ENCODE measurements at regions not wholly inside any gene's neighbourhood (a gene's known extent, or its start where the extent isn't known, plus 50 kb on each side); places are given as distances from the start of the nearest gene placed in this dataset.

DNA sequence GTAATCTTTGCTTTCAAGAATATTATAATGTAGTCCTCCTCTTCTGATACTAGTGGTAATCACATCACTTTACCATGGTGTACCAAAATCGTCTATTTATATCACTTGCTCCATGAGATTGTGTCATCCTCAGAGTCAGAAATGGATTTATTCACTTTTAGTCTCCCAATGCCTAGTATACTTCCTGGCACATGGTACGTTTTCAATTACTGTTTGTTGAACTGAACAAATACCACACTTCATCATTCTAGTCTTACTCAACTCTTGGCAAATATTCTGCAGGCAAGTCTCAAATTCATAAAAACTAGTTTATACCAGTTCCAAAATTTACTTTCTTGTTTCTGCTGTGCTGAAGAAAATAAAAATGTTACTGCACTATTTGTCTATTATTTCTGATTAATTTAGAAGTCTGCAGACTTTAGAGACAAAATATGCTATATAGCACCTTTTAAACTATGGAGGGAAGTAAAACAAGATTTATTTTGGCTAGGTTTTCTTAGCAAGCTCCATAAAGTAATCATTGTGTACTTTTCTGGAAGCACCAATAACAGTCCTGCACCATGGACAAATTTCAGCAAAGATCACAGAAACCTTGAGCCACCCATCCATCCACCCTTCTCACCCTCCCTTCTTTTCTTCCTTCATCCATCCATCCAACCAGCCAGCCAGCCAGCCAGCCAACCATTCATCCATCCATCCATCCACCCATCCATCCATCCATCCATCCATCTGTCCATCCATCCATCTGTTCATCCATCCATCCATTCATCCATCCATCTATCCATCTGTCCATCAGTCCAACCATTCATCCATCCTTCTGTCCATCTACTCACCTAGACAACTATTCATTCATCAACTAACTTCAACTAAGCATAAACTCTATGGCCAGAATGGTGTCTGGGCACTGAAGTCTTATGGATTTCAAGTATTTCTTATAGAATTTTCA lies 102.1 kb upstream of the STMND1 start:
- intact Hi-C loops (cut with DNase I; ENCODE audit: low total_unique reads): no loop called here
- no peaks in the 10 kb centered on the region for H3K9me3 ChIP-seq
- TF ChIP-seq POLR2A (IDR thresholded peaks at IDR 0.05): no peak
- no peak for TF ChIP-seq POLR2AphosphoS5 (IDR thresholded peaks at IDR 0.05)
- H3K4me1 ChIP-seq: no peaks in the 10 kb centered on the region
- no peak overlapping the region for H3K27ac ChIP-seq
- 52 to 71% (median 58%) methylated on average over 2 of the region's 2 CpGs for WGBS, 5 donors
- H3K36me3 ChIP-seq: no peaks in the 10 kb centered on the region
- H3K4me3 ChIP-seq: no peak overlapping the region
- no peak for DNase-seq
- peaks cover 0 to 27% (median 0%) of the 10 kb centered on the region in 7 donors for H3K27me3 ChIP-seq (replicated peaks in 1 of 7)

GRCh38 chr6:16998461-16998860 lies 103.4 kb upstream of the STMND1 start:
- 57 to 62% (median 59%) methylated on average over 5 of the region's 5 CpGs for WGBS, 5 donors
- H3K27ac ChIP-seq: no peak overlapping the region
- TF ChIP-seq POLR2AphosphoS5 (IDR thresholded peaks at IDR 0.05): no peak
- TF ChIP-seq POLR2A (IDR thresholded peaks at IDR 0.05): no peak
- TF ChIP-seq, protein P1, sequence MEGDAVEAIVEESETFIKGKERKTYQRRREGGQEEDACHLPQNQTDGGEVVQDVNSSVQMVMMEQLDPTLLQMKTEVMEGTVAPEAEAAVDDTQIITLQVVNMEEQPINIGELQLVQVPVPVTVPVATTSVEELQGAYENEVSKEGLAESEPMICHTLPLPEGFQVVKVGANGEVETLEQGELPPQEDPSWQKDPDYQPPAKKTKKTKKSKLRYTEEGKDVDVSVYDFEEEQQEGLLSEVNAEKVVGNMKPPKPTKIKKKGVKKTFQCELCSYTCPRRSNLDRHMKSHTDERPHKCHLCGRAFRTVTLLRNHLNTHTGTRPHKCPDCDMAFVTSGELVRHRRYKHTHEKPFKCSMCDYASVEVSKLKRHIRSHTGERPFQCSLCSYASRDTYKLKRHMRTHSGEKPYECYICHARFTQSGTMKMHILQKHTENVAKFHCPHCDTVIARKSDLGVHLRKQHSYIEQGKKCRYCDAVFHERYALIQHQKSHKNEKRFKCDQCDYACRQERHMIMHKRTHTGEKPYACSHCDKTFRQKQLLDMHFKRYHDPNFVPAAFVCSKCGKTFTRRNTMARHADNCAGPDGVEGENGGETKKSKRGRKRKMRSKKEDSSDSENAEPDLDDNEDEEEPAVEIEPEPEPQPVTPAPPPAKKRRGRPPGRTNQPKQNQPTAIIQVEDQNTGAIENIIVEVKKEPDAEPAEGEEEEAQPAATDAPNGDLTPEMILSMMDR (IDR thresholded peaks at IDR 0.05 in 8 of 11, conservative IDR thresholded peaks at IDR 0.05 in 3 of 11): no peak
- H3K27me3 ChIP-seq (replicated peaks in 1 of 7): peaks cover 0 to 16% (median 0%) of the 10 kb centered on the region in 7 donors
- DNase-seq: no peak
- H3K4me3 ChIP-seq: no peak overlapping the region
- no peaks in the 10 kb centered on the region for H3K36me3 ChIP-seq
- intact Hi-C loops (cut with DNase I; ENCODE audit: low total_unique reads): no loop called here
- no peaks in the 10 kb centered on the region for H3K9me3 ChIP-seq
- H3K4me1 ChIP-seq: no peaks in the 10 kb centered on the region

DNA sequence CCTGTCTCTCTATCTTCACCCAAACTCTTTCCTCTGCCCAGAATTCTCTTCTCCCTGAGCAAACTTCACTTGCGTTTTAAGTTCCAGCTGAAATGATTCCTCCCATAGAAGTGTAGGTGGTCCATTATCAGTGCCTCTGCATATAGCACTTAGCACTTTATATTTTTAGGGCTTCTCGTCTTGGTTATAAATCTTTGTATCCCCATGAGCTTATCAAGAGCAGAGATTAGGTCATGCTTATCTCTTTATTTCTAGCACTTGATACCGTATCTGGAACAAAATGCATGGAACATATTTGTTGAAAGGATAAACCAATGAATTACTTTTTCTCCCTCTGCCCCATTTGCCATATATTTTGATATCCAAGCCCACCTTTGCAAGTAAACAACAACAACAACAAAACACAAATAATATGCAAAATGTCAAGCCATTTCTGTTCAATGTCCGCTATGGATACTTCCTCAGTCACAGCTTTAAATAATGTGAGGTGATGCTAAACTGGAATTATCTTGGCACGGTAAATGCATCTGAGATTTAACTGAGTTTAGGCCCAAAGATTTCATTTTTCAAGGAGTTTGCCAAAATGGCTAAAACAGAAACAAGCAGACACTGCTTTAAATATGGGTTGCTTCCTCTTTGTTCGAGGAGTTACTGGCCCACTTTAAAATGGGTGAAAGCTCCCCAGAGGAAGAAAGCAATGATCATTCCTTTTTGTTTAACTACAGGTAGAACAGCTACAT lies 106.2 kb upstream of the STMND1 start:
- TF ChIP-seq, protein P1 (IDR thresholded peaks at IDR 0.05 in 8 of 11, conservative IDR thresholded peaks at IDR 0.05 in 3 of 11): no peak
- TF ChIP-seq POLR2A (IDR thresholded peaks at IDR 0.05) (no peak), POLR2AphosphoS5 (IDR thresholded peaks at IDR 0.05) (no peak)
- Histone ChIP-seq H3K27ac (no peak overlapping the region), H3K4me1 (no peaks in the 10 kb centered on the region), H3K4me3 (no peak overlapping the region), H3K9me3 (no peaks in the 10 kb centered on the region), H3K27me3 (replicated peaks in 1 of 7) (no peaks in the 10 kb centered on the region), H3K36me3 (no peaks in the 10 kb centered on the region)
- DNase-seq: no peak
- WGBS, 5 donors: 82 to 86% (median 86%) methylated on average over 6 of the region's 6 CpGs
- intact Hi-C loops (cut with DNase I; ENCODE audit: low total_unique reads): no loop called here

- 82 to 92% (median 90%) methylated on average over 6 of the region's 6 CpGs for WGBS, 5 donors
- no peak for DNase-seq
- intact Hi-C loops (cut with DNase I; ENCODE audit: low total_unique reads): no loop called here
These were observed 108.5 kb upstream of the STMND1 start for GRCh38 chr6:16993396-16993795.

More at GRCh38 chr6:16993396-16993795, 108.5 kb upstream of the STMND1 start:
- Histone ChIP-seq H3K27me3 (replicated peaks in 1 of 7) (no peaks in the 10 kb centered on the region), H3K4me1 (no peaks in the 10 kb centered on the region), H3K9me3 (peaks cover 0 to 16% (median 8%) of the 10 kb centered on the region in 8 donors), H3K27ac (no peak overlapping the region), H3K36me3 (no peaks in the 10 kb centered on the region), H3K4me3 (no peak overlapping the region)
- TF ChIP-seq POLR2A (IDR thresholded peaks at IDR 0.05) (no peak), POLR2AphosphoS5 (IDR thresholded peaks at IDR 0.05) (no peak)
- TF ChIP-seq, protein P1 (IDR thresholded peaks at IDR 0.05 in 8 of 11, conservative IDR thresholded peaks at IDR 0.05 in 3 of 11): no peak
